ENCODE measurements at regions not wholly inside any gene's neighbourhood (a gene's known extent, or its start where the extent isn't known, plus 50 kb on each side); places are given as distances from the start of the nearest gene placed in this dataset.

DNA sequence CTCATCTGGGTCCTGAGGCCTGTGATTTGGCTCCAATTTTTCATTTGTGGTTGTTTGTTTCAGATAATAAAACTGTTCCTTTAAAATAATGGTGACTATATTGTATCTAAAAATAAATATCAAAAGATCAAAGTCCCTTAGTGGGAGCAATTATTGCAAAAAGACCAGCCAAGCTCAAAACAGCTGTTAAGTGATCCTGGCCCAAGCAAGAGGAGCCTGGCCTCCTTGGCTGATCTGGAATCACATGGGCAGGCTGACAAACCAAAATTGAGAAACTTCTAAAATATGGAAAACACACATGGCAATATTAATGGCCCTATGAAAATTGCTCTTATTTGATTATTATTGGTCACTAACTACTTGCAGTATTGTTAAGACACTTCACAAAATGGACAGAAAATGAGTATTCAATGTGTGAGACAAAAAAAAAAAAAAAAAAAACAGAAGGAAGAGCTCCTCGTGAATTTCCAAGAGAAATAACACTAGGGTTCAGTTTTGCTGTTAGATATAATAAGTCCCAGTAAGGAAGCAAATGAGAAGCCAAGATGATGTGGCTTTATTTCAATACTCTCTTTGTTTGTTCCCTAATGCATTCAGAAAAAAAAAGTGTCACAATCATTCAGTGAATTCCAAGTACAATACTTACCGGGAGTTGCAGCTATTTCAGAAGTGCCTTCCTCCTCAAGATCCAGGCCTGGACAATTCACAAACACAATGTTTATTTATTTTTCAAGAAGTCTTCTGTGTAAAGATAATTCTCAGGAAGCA, 105.1 kb downstream of the SEC16B start:
- no peak for DNase-seq
- no peaks in the 10 kb centered on the region for H3K4me1 ChIP-seq (ENCODE audit: low read depth)
- no peak for ATAC-seq
- H3K9me3 ChIP-seq: no peaks in the 10 kb centered on the region
- no peak overlapping the region for H3K4me3 ChIP-seq
- TF ChIP-seq, protein P1, sequence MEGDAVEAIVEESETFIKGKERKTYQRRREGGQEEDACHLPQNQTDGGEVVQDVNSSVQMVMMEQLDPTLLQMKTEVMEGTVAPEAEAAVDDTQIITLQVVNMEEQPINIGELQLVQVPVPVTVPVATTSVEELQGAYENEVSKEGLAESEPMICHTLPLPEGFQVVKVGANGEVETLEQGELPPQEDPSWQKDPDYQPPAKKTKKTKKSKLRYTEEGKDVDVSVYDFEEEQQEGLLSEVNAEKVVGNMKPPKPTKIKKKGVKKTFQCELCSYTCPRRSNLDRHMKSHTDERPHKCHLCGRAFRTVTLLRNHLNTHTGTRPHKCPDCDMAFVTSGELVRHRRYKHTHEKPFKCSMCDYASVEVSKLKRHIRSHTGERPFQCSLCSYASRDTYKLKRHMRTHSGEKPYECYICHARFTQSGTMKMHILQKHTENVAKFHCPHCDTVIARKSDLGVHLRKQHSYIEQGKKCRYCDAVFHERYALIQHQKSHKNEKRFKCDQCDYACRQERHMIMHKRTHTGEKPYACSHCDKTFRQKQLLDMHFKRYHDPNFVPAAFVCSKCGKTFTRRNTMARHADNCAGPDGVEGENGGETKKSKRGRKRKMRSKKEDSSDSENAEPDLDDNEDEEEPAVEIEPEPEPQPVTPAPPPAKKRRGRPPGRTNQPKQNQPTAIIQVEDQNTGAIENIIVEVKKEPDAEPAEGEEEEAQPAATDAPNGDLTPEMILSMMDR (IDR thresholded peaks at IDR 0.05): no peak
- no peaks in the 10 kb centered on the region for H3K36me3 ChIP-seq (ENCODE audit: low read depth)
- intact Hi-C loops (cut with DNase I, micrococcal nuclease): no loop called here

DNA sequence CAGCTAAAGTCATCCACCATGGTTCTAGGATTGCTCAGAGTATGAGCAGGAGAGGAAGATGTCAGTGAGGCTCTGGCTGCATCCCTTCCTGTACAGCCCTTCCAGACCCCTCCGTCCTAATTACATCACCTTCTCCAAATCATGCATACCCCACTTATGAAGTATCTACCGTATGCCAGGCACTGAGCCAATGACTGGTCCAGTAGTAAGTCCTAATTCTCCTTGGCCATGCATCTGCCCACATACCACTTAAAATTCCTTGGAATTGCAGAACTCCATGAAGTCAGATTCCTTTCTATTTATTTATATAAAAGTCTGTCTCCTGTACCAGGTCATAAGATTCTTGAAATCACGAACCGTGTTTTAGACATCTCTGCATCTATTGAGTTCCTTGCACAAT, 106.1 kb downstream of the SEC16B start:
- Histone ChIP-seq H3K36me3 (ENCODE audit: low read depth) (no peaks in the 10 kb centered on the region), H3K4me1 (ENCODE audit: low read depth) (no peaks in the 10 kb centered on the region), H3K4me3 (no peak overlapping the region), H3K9me3 (no peaks in the 10 kb centered on the region)
- TF ChIP-seq, protein P1 (IDR thresholded peaks at IDR 0.05): no peak
- intact Hi-C loops (cut with DNase I, micrococcal nuclease): no loop called here
- DNase-seq: no peak
- ATAC-seq: no peak

DNA sequence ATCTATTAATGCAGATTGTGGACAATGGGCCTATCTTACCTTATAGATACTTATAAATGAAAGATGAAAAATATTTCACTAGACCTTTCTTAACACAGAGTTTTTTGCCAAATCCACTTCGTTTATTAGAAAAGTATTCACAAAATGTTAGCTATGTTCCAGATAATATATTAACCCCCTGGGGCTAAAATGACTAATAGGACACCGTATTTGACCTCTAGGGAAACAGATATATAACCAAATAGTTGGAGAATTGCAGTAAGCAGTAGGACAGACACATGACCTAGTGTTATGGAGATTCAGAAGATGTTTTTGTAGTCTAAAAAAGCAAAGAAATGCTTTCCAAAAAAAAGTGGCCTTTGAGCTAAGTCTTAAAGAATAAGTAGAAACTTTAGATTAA, 106.9 kb downstream of the SEC16B start:
- H3K9me3 ChIP-seq: no peaks in the 10 kb centered on the region
- ATAC-seq (no peak), DNase-seq (no peak)
- no peak overlapping the region for H3K4me3 ChIP-seq
- TF ChIP-seq, protein P1 (IDR thresholded peaks at IDR 0.05): no peak
- no peaks in the 10 kb centered on the region for H3K36me3 ChIP-seq (ENCODE audit: low read depth)
- intact Hi-C loops (cut with DNase I, micrococcal nuclease): no loop called here
- no peaks in the 10 kb centered on the region for H3K4me1 ChIP-seq (ENCODE audit: low read depth)

DNA sequence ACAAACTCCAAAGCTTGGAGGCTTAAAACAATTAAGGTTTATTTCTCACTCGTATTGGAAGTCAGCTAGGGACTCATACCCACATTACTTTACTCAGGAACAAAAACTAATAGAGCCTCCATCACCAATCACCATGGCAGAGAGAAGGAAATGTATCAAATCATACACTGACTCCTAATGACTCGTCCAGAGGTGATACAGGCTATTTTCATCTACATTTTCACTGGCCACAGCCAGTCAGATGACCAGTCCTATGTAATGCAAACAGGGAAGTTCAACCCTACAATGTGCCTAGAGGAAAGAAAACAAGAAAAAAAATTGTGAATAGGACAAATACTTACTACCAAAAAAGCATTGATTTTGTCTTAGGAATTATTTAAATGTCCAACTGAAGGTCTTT, 110.3 kb downstream of the SEC16B start:
- DNase-seq (no peak), ATAC-seq (no peak)
- no peaks in the 10 kb centered on the region for H3K36me3 ChIP-seq (ENCODE audit: low read depth)
- no peaks in the 10 kb centered on the region for H3K4me1 ChIP-seq (ENCODE audit: low read depth)
- TF ChIP-seq, protein P1 (IDR thresholded peaks at IDR 0.05): no peak
- intact Hi-C loops (cut with DNase I, micrococcal nuclease): no loop called here
- no peak overlapping the region for H3K4me3 ChIP-seq
- no peaks in the 10 kb centered on the region for H3K9me3 ChIP-seq

DNA sequence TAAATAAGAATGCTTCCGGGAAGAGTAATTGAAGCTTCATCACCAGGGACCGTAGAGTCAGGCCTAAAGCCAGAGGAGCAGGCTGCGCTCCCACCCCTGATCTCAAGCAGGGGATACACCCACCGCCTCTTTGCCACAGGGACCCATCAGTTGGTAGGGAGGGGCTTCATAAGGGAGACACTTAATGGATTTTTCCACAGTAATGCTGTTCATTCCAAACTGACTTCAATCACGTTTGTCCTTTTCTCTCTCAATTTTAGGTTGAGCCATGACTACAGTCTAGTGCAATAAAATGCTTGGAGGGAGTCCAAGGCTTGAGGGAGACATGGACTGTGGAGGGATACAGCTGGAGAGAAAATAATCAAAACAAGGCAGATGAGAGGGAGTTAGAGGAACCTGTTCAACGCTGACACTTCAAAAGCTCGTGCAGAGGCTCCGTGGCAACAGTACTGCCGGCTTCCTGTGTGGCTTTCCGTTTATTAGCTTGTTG, 111.5 kb downstream of the SEC16B start:
- no peak for ATAC-seq
- intact Hi-C loops (cut with DNase I, micrococcal nuclease): no loop called here
- TF ChIP-seq, protein P1 (IDR thresholded peaks at IDR 0.05): no peak
- Histone ChIP-seq H3K36me3 (ENCODE audit: low read depth) (no peaks in the 10 kb centered on the region), H3K4me1 (ENCODE audit: low read depth) (no peaks in the 10 kb centered on the region), H3K4me3 (no peak overlapping the region), H3K9me3 (no peaks in the 10 kb centered on the region)
- no peak for DNase-seq
